NCI-H2029 treated with DMSO at 0.1 percent for 48 hours (cell line): ENCODE measurements at regions not wholly inside any gene's neighbourhood (a gene's known extent, or its start where the extent isn't known, plus 50 kb on each side); places are given as distances from the start of the nearest gene placed in this dataset.

ENCODE experiments used
- DNase-seq: peaks from one replicate; lab custom pipeline; 2025; lab: John Stamatoyannopoulos, UW

- DNase-seq, result no peak
Observed at GRCh38 chr14:27384124-27384523, 786.3 kb upstream of the NOVA1 start.

GRCh38 chr14:27386391-27386790, 788.6 kb upstream of the NOVA1 start:
- no peak for DNase-seq

GRCh38 chr14:27387463-27387862, 789.6 kb upstream of the NOVA1 start:
- DNase-seq, result no peak

- no peak for DNase-seq
Observed at GRCh38 chr14:27389402-27389801, 791.6 kb upstream of the NOVA1 start.

GRCh38 chr14:27390155-27390554, 792.3 kb upstream of the NOVA1 start:
- DNase-seq, result no peak

GRCh38 chr14:27391331-27391730, 793.5 kb upstream of the NOVA1 start:
- no peak for DNase-seq

GRCh38 chr14:27392153-27392552, 794.3 kb upstream of the NOVA1 start:
- no peak for DNase-seq

- no peak for DNase-seq
Observed at GRCh38 chr14:27409944-27410343, 812.1 kb upstream of the NOVA1 start.

- DNase-seq, result no peak
Observed at GRCh38 chr14:27410981-27411380, 813.1 kb upstream of the NOVA1 start.

- no peak for DNase-seq
Observed at GRCh38 chr14:27427796-27428195, 830.0 kb upstream of the NOVA1 start.

- DNase-seq, result no peak
Observed at GRCh38 chr14:27435923-27436670, 838.3 kb upstream of the NOVA1 start.

- no peak for DNase-seq
Observed at GRCh38 chr14:27484633-27485032, 886.8 kb upstream of the NOVA1 start.

- no peak for DNase-seq
Observed at GRCh38 chr14:27485193-27485592, 887.4 kb upstream of the NOVA1 start.

- DNase-seq, result no peak
Observed at GRCh38 chr14:27506272-27506671, 908.4 kb upstream of the NOVA1 start.

GRCh38 chr14:27528328-27528727, 930.5 kb upstream of the NOVA1 start:
- DNase-seq, result peak; percentile 3

GRCh38 chr14:27536748-27537147, 938.9 kb upstream of the NOVA1 start:
- DNase-seq, result no peak

- no peak for DNase-seq
Observed at GRCh38 chr14:27546111-27546510, 948.3 kb upstream of the NOVA1 start.

- no peak for DNase-seq
Observed at GRCh38 chr14:27553790-27554189, 956.0 kb upstream of the NOVA1 start.

GRCh38 chr14:27557445-27557844, 959.6 kb upstream of the NOVA1 start:
- no peak for DNase-seq

GRCh38 chr14:27559848-27560247, 962.0 kb upstream of the NOVA1 start:
- DNase-seq, result no peak

- no peak for DNase-seq
Observed at GRCh38 chr14:27566843-27567382, 969.1 kb upstream of the NOVA1 start.

GRCh38 chr14:27573018-27573417, 975.2 kb upstream of the NOVA1 start:
- DNase-seq, result no peak

- DNase-seq, result no peak
Observed at GRCh38 chr14:27587103-27587502, 989.3 kb upstream of the NOVA1 start.

- no peak for DNase-seq
Observed at GRCh38 chr14:27605282-27605681, 1007.4 kb upstream of the NOVA1 start.
